Tibial nerve (tissue), 4 donors: ENCODE measurements at regions not wholly inside any gene's neighbourhood (a gene's known extent, or its start where the extent isn't known, plus 50 kb on each side); places are given as distances from the start of the nearest gene placed in this dataset.

Experiments used
- DNase-seq, 2 donors: peaks; one replicate each; pipeline ENCODE4 v3.0.0-alpha.2; 2019; ENCODE audit warnings: low spot score in 2 of 2
- H3K27ac ChIP-seq, 4 donors: fragments of 200-600 bp; sonication (generic) in 3 of 4; one replicate each; pipeline ENCODE4 v1.5.1; 2017 to 2019; ENCODE audit warnings: mild to moderate bottlenecking in 1 of 4
- H3K27me3 ChIP-seq, 2 donors: fragments of 200-600 bp; sonication (generic) in 1 of 2; one replicate each; pipeline versions ENCODE4 v1.5.1 to v1.6.0; 2017 to 2019
- H3K36me3 ChIP-seq, 3 donors: fragments of 200-600 bp; sonication (generic); one replicate each; pipeline ENCODE4 v1.5.1; 2018 to 2019
- H3K4me1 ChIP-seq, 4 donors: fragments of 200-600 bp; sonication (generic) in 3 of 4; one replicate each; pipeline ENCODE4 v1.5.1; 2017 to 2019
- H3K4me3 ChIP-seq, 4 donors: fragments of 200-600 bp; sonication (generic) in 3 of 4; one replicate each; pipeline ENCODE4 v1.5.1; 2017 to 2019; ENCODE audit warnings: mild to moderate bottlenecking in 1 of 4, moderate library complexity in 1 of 4
- H3K9me3 ChIP-seq, 4 donors: fragments of 200-600 bp; sonication (generic) in 3 of 4; one replicate each; pipeline ENCODE4 v1.5.1; 2017 to 2019
- CTCF ChIP-seq, 5 experiments: fragments of 200-600 bp in 3 of 5; fragments of 450-650 bp in 2 of 5; sonication (generic) in 3 of 5; IDR thresholded peaks; one replicate each; pipeline ENCODE4 v1.5.1; 2016 to 2019; ENCODE audit warnings: antibody characterized with exemption in 5 of 5, mild to moderate bottlenecking in 3 of 5, moderate library complexity in 2 of 5
- EP300 ChIP-seq, 2 donors: sonication (generic); formaldehyde crosslinking; IDR thresholded peaks; one replicate each; pipeline ENCODE4 v1.6.1; 2017; ENCODE audit warnings: antibody characterized with exemption in 2 of 2, mild to moderate bottlenecking in 1 of 2
- POLR2A ChIP-seq, 2 donors: fragments of 450-650 bp; IDR thresholded peaks; one replicate each; pipeline ENCODE4 v1.6.1; 2017; ENCODE audit warnings: antibody characterized with exemption in 2 of 2, mild to moderate bottlenecking in 2 of 2, moderate library complexity in 2 of 2
- WGBS, 2 donors: methylation state at CpG; one replicate each; pipeline ENCODE4 v1.1.5; 2018; 5-methylcytosine and 5-hydroxymethylcytosine counted together

DNA sequence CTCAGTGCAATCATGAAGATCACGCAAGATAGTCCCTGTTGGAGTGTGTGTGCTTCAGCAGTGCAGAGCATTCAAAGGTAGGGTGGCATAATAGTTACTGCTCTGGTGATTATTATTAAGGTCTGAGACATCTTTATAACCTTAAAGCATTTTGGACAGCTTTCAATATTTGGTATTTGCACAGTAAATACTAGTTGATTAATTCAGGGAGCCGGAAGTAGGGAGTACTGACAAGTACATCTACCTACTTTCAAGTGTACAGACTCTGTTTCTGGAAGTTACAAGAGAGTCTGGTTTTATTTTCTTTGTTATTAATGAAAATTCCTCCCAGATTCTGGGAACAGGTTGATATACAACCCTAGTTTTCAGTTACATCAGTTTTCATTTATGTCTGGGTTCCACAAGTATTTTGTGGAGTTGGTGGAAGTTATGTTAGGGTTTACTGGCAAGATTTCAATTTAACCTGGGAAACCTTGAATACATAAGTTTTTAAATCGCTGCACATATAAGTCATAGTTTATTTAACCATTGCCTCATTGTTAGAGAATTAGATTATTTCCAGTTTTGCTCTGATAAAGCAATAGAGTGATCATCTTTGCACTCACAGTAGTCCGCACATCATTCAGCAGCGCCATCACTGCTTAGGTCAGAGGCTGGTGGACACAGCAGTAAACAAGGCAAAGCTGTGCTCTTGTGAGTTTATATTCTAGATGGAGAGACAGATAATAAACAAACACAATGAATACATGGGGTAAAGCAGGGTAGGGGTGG lies 366.6 kb downstream of the REEP3 start:
- Histone ChIP-seq H3K4me1 (no peaks in the 10 kb centered on the region), H3K36me3 (no peaks in the 10 kb centered on the region), H3K27ac (no peak overlapping the region)

DNA sequence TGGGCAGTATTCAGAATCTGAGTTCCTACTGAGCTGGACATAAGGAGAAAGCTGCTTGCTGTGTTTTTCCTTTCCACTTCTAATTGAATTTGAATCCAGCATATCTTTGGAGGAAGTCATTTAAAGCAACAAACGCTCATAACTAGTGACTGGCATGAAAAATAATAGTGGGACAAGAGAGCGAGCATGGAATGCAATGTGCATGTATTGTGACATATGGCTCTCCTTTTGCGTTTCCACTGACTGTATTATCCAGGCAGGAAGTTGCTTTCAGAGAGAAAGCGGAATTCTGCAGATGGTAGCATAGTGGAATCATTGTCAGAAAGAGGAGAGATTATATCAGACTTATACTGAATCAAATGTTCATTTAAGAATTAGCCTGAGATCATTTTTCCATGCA lies 368.6 kb downstream of the REEP3 start:
- Histone ChIP-seq H3K9me3 (no peaks in the 10 kb centered on the region), H3K36me3 (no peaks in the 10 kb centered on the region), H3K27me3 (no peaks in the 10 kb centered on the region), H3K4me3 (no peak overlapping the region), H3K4me1 (no peaks in the 10 kb centered on the region), H3K27ac (no peak overlapping the region)
- no peak for TF ChIP-seq CTCF (IDR thresholded peaks at IDR 0.05)
- no peak for DNase-seq
- 35% methylated on average over 4 of the region's 4 CpGs for WGBS, 2 donors

More for the DNA sequence above, 366.6 kb downstream of the REEP3 start:
- no peak for DNase-seq
- no peak overlapping the region for H3K4me3 ChIP-seq
- no peak for TF ChIP-seq CTCF (IDR thresholded peaks at IDR 0.05)
- no peak for TF ChIP-seq EP300 (IDR thresholded peaks at IDR 0.05)
- no peak for TF ChIP-seq POLR2A (IDR thresholded peaks at IDR 0.05)
- H3K9me3 ChIP-seq = no peaks in the 10 kb centered on the region
- H3K27me3 ChIP-seq = no peaks in the 10 kb centered on the region
- 92 to 93% methylated on average over 5 of the region's 5 CpGs for WGBS, 2 donors

DNA sequence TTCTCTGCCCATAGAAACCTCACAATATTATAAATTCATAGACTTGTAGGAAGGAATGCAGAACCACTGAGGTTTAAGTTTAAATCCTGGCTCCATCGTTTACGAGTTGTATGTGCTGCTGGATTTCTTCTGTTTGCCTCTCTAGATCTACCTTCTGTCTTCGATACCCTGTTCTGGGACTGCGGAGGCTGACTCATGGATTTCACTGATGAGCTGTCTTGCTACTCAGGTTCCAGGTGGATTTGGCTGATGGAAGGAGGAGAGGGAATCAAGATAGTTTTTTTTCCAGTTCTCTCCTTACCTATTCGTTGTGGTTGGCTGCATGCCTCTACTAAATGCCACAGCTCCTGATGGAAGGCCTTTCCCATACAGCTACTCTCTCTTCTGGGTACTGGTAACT lies 375.8 kb downstream of the REEP3 start:
- no peak for DNase-seq
- no peaks in the 10 kb centered on the region for H3K36me3 ChIP-seq
- H3K4me1 ChIP-seq = no peaks in the 10 kb centered on the region
- H3K27ac ChIP-seq = no peak overlapping the region
- TF ChIP-seq POLR2A (IDR thresholded peaks at IDR 0.05) (no peak), CTCF (IDR thresholded peaks at IDR 0.05) (no peak)
- WGBS, 2 donors = 86 to 94% methylated on average over 5 of the region's 5 CpGs
- H3K4me3 ChIP-seq = no peak overlapping the region
- no peaks in the 10 kb centered on the region for H3K27me3 ChIP-seq
- no peaks in the 10 kb centered on the region for H3K9me3 ChIP-seq

GRCh38 chr10:63899673-63900300 lies 378.6 kb downstream of the REEP3 start:
- no peaks in the 10 kb centered on the region for H3K4me1 ChIP-seq
- no peaks in the 10 kb centered on the region for H3K36me3 ChIP-seq
- TF ChIP-seq POLR2A (IDR thresholded peaks at IDR 0.05) (no peak), CTCF (IDR thresholded peaks at IDR 0.05) (no peak), EP300 (IDR thresholded peaks at IDR 0.05) (no peak)
- WGBS, 2 donors = 92 to 94% methylated on average over 3 of the region's 3 CpGs
- no peak overlapping the region for H3K4me3 ChIP-seq
- H3K9me3 ChIP-seq = no peaks in the 10 kb centered on the region
- no peak for DNase-seq
- no peaks in the 10 kb centered on the region for H3K27me3 ChIP-seq
- no peak overlapping the region for H3K27ac ChIP-seq

GRCh38 chr10:63901228-63901627 lies 380.0 kb downstream of the REEP3 start:
- DNase-seq = no peak
- no peak overlapping the region for H3K4me3 ChIP-seq
- H3K27ac ChIP-seq = no peak overlapping the region
- no peak for TF ChIP-seq EP300 (IDR thresholded peaks at IDR 0.05)
- TF ChIP-seq CTCF (IDR thresholded peaks at IDR 0.05) = no peak
- TF ChIP-seq POLR2A (IDR thresholded peaks at IDR 0.05) = no peak
- no peaks in the 10 kb centered on the region for H3K36me3 ChIP-seq
- no peaks in the 10 kb centered on the region for H3K4me1 ChIP-seq
- H3K27me3 ChIP-seq = no peaks in the 10 kb centered on the region
- WGBS, 2 donors = 69 to 75% methylated on average over 3 of the region's 3 CpGs
- no peaks in the 10 kb centered on the region for H3K9me3 ChIP-seq
